ENCODE measurements at regions not wholly inside any gene's neighbourhood (a gene's known extent, or its start where the extent isn't known, plus 50 kb on each side); places are given as distances from the start of the nearest gene placed in this dataset.

DNA sequence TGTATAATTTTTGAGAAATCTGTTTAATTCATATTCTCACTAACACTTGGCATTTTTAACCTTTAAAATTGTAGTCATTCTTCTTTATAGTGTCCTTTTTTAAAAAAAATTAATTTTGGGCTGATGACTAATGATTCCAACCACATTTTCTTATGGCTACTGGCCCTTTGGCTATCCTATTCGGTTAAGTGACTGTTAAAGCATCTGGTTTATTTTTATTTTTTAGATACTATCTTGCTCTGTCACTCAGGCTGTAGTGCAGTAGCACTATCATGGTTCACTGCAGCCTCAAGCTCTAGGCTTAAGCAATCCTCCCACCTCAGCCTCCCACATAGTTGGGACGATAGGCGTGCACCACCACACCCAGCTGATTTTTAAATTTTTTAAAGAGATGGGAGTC, 723.2 kb upstream of the CXADR start:
- DNase-seq (ENCODE audit: low spot score), result no peak
- Mint-ChIP-seq H3K9me3 (peaks cover 35% of the 10 kb centered on the region), H3K4me3 (no peak overlapping the region)

DNA sequence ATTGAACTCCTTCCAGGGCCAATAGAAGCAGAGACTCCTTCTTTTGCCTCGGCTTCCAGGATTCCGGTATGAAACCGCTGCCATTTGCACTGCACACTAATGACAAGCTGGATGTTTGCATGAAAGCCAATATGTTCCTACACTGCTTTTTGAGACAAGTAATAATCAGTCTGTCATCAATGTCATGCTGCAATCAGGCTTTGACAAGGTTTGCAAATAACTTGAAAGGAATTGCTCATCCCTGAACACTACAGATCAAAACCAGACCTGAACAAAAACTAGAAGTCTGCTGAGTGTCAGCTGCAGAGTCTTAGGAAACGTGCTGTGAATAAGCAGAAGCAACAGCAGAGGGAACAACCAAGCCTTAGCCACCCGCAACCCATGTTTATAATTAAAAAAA, 720.7 kb upstream of the CXADR start:
- Mint-ChIP-seq H3K27ac (no peak overlapping the region), H3K27me3 (ENCODE audit: low read depth) (no peaks in the 10 kb centered on the region), H3K4me1 (ENCODE audit: low read depth) (no peaks in the 10 kb centered on the region), H3K4me3 (no peak overlapping the region), H3K9me3 (peaks cover 24% of the 10 kb centered on the region), H3K36me3 (ENCODE audit: low read depth) (no peaks in the 10 kb centered on the region)
- DNase-seq (ENCODE audit: low spot score), result no peak

More for the DNA sequence above, 723.2 kb upstream of the CXADR start:
- Mint-ChIP-seq H3K27me3 (ENCODE audit: low read depth) (no peaks in the 10 kb centered on the region), H3K27ac (no peak overlapping the region), H3K36me3 (ENCODE audit: low read depth) (no peaks in the 10 kb centered on the region), H3K4me1 (ENCODE audit: low read depth) (no peaks in the 10 kb centered on the region)

DNA sequence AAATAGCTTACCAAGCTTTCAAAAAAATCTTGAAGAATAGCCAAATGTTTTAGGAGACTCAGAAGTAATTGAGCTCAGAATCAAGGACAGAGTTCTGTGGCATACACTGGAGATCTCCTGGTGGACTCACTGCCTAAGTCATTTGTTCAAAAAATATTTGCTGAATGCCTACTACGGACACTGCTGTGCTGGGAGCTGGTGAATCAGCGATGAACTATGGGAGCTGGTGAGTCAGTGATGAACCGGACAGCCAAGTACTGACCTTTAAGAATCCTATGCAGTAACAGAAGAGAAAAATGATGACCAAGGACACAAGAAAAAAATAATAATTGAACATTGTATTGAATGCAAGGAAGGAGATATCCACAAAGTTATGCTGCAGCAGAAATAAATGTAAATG, 717.9 kb upstream of the CXADR start:
- DNase-seq (ENCODE audit: low spot score), result no peak
- no peaks in the 10 kb centered on the region for H3K36me3 Mint-ChIP-seq (ENCODE audit: low read depth)
- peaks cover 23% of the 10 kb centered on the region for H3K9me3 Mint-ChIP-seq
- H3K4me1 Mint-ChIP-seq (ENCODE audit: low read depth), result no peaks in the 10 kb centered on the region
- no peak overlapping the region for H3K4me3 Mint-ChIP-seq
- no peak overlapping the region for H3K27ac Mint-ChIP-seq
- H3K27me3 Mint-ChIP-seq (ENCODE audit: low read depth), result no peaks in the 10 kb centered on the region

DNA sequence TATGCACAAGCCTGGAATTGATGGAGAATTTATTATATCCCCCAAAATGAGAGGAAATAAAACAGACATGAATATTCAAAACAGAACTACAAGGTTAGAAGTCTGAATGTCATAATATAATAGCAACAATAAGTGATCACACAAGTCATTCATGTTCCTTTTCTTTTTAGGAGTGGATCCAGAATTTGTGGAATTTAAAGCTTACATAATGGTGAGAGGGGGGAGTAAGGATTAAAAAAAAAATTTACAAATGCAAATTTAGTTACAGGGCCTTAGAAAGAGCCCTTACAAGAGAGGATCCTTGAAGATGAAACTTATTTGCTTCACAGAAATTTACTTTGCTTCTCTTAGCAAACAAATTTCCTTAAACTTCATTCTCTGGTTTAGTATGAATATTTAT, 716.1 kb upstream of the CXADR start:
- H3K9me3 Mint-ChIP-seq, result peaks cover 36% of the 10 kb centered on the region
- no peak overlapping the region for H3K27ac Mint-ChIP-seq
- no peak for DNase-seq (ENCODE audit: low spot score)
- H3K27me3 Mint-ChIP-seq (ENCODE audit: low read depth), result no peaks in the 10 kb centered on the region
- H3K36me3 Mint-ChIP-seq (ENCODE audit: low read depth), result no peaks in the 10 kb centered on the region
- H3K4me1 Mint-ChIP-seq (ENCODE audit: low read depth), result no peaks in the 10 kb centered on the region
- no peak overlapping the region for H3K4me3 Mint-ChIP-seq

DNA sequence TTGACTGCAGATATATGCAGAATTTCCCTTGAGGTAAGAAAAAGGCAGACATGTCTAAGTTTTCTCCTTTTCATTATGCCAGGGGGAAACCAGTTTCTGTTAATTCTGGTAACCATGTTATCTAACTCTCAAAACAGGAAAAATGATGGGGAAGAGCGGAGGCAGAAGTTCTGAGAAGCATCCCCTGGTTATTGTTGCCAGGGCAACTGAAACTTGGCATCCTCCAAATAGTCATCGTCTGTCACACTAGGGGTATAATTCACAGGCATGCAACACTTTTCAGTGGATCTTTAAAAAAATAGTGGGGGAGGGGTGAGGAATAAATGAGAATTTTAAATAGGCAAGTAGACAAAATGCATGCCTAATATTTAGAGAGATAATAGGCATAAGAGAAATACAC, 715.3 kb upstream of the CXADR start:
- no peak overlapping the region for H3K27ac Mint-ChIP-seq
- H3K4me1 Mint-ChIP-seq (ENCODE audit: low read depth), result no peaks in the 10 kb centered on the region
- no peaks in the 10 kb centered on the region for H3K27me3 Mint-ChIP-seq (ENCODE audit: low read depth)
- peaks cover 42% of the 10 kb centered on the region for H3K9me3 Mint-ChIP-seq
- H3K4me3 Mint-ChIP-seq, result no peak overlapping the region
- no peaks in the 10 kb centered on the region for H3K36me3 Mint-ChIP-seq (ENCODE audit: low read depth)
- no peak for DNase-seq (ENCODE audit: low spot score)

DNA sequence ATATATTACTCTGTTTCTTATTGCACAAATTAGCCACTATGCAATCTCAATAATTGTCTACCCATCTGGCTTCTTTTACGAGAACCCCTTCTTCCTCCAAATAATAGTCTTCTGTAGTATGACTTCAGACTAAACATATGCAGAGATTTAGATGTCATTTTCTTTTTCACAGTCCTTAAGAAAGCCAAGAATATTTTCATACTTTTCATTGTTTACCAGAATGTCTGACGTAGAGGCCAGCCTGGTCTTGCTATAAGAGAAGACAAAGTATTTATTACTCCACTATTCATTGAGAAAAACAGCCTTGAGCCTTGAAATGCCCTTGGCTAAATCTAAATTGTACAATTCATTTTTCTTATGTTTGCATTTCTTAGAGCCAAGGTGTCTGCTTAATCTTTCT, 714.9 kb upstream of the CXADR start:
- H3K27ac Mint-ChIP-seq, result no peak overlapping the region
- H3K36me3 Mint-ChIP-seq (ENCODE audit: low read depth), result no peaks in the 10 kb centered on the region
- DNase-seq (ENCODE audit: low spot score), result no peak
- no peak overlapping the region for H3K4me3 Mint-ChIP-seq
- H3K4me1 Mint-ChIP-seq (ENCODE audit: low read depth), result no peaks in the 10 kb centered on the region
- peaks cover 39% of the 10 kb centered on the region for H3K9me3 Mint-ChIP-seq
- no peaks in the 10 kb centered on the region for H3K27me3 Mint-ChIP-seq (ENCODE audit: low read depth)

DNA sequence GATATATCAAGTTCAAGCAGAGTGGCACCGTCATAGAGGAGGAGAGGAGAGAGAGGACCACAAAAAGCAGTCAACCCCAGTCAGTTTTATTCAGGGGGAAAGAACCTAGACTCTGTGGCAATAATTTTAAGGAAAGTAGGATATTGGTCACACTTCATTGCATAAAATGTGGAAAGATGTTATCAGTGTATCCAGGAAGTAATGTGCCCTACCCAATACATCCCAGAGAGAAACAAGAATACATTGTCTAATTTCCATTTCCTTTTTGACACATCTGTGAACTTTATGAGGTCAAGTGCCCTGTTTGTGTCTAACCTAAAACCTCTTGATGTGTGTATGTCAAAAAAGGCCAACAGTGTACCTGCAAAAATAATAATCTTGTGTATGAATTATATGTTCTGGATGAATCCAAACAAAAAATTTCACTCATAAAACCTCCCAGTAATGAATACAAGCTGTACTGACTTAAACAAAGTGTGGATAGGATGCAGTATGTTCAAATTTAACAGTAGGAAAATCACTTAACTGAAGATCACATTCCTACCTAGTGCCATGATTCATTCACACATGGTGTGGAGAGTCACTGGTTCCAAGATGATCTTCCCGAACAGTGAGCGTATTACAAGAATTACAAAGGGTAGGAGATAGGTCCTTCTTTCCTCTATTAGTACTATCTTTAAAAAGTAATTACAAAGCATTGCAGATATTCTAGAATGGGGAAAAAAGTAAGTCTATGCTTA, 712.1 kb upstream of the CXADR start:
- Mint-ChIP-seq H3K27ac (no peak overlapping the region), H3K27me3 (ENCODE audit: low read depth) (no peaks in the 10 kb centered on the region)

DNA sequence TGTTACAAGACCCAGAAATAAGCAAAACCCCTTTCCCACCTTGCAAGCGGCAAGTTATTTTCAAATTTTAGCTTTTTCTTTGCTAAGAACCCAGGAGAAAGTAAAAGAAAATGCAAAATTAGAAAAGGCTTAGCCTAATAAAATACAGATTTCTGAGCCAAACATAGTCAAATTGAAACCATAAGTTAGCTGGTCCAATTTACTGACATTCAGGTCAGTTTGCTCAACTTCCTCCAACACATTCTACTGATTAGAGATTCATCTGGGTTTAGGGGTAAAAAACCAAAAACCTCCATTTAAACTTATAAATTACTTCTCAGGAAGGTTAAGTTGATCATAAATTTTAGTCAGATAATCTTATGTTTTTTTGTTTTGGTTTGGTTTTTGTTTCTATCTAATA, 701.8 kb upstream of the CXADR start:
- no peak overlapping the region for H3K27ac Mint-ChIP-seq
- DNase-seq (ENCODE audit: low spot score), result no peak
- no peaks in the 10 kb centered on the region for H3K36me3 Mint-ChIP-seq (ENCODE audit: low read depth)
- H3K4me1 Mint-ChIP-seq (ENCODE audit: low read depth), result no peaks in the 10 kb centered on the region
- peaks cover 37% of the 10 kb centered on the region for H3K9me3 Mint-ChIP-seq
- H3K4me3 Mint-ChIP-seq, result no peak overlapping the region
- H3K27me3 Mint-ChIP-seq (ENCODE audit: low read depth), result no peaks in the 10 kb centered on the region

More for the DNA sequence above, 712.1 kb upstream of the CXADR start:
- DNase-seq (ENCODE audit: low spot score), result no peak
- Mint-ChIP-seq H3K36me3 (ENCODE audit: low read depth) (no peaks in the 10 kb centered on the region), H3K4me3 (no peak overlapping the region), H3K9me3 (peaks cover 48% of the 10 kb centered on the region), H3K4me1 (ENCODE audit: low read depth) (no peaks in the 10 kb centered on the region)

DNA sequence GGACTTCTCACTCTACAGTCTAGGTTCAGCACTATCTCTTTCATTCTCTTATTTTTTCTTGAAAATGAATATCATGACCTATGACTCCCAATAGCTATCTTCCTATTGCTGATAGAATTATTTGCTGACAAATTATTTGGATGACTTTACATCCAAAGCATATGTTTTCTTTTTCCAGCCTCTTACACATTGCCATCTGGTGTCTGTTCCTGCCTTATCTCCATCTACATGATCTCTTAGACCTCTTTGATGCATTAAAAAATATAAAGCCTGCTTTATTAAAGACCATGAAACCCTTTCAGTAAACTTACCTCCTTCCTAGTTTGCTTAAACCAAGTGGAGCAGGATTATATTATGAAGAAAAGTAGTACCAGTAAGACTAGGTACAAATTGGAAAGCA, 700.9 kb upstream of the CXADR start:
- H3K36me3 Mint-ChIP-seq (ENCODE audit: low read depth), result no peaks in the 10 kb centered on the region
- H3K4me1 Mint-ChIP-seq (ENCODE audit: low read depth), result no peaks in the 10 kb centered on the region
- H3K9me3 Mint-ChIP-seq, result peaks cover 43% of the 10 kb centered on the region
- no peak overlapping the region for H3K27ac Mint-ChIP-seq
- H3K27me3 Mint-ChIP-seq (ENCODE audit: low read depth), result no peaks in the 10 kb centered on the region
- no peak overlapping the region for H3K4me3 Mint-ChIP-seq
- DNase-seq (ENCODE audit: low spot score), result no peak

DNA sequence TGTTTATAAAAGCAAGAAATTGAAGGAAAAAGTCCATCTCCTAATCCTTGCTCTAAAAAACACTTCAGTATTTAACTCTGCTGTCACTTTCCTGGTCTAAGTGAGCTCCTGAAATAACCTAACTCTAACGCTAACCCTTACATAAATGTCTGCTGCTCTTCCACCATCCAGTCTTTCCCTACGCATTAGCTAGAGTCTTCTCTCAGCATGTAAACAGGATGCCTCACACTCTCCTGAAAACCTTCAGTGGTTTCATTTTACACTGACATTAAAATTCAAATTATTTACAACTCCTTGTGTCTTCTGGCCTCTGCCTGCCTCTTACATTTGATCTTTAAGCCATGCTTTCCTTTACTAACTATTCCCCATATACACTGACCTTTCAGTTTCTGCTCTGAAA, 697.6 kb upstream of the CXADR start:
- no peak overlapping the region for H3K4me3 Mint-ChIP-seq
- no peaks in the 10 kb centered on the region for H3K4me1 Mint-ChIP-seq (ENCODE audit: low read depth)
- H3K9me3 Mint-ChIP-seq, result peaks cover 47% of the 10 kb centered on the region
- H3K27ac Mint-ChIP-seq, result no peak overlapping the region
- DNase-seq (ENCODE audit: low spot score), result no peak
- H3K27me3 Mint-ChIP-seq (ENCODE audit: low read depth), result no peaks in the 10 kb centered on the region
- no peaks in the 10 kb centered on the region for H3K36me3 Mint-ChIP-seq (ENCODE audit: low read depth)

DNA sequence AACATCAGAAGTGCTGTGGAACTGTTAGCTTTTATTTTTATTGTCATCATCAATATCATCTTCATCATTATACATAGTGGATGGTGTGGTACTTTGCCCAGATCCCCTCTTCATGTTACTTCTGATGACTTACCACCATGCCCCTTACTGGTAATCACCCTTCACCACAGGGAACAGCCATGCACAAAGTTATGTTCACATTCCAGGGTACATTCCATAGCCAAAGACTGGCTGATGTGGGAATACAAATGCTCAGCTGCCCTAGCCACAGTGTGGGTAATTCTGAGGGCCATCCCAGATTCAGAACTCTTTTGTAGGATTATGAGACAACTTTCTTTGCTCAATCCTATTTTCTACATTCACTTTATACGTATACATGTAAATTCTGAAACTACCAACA, 691.3 kb upstream of the CXADR start:
- Mint-ChIP-seq H3K27me3 (ENCODE audit: low read depth) (no peaks in the 10 kb centered on the region), H3K36me3 (ENCODE audit: low read depth) (no peaks in the 10 kb centered on the region), H3K4me1 (ENCODE audit: low read depth) (no peaks in the 10 kb centered on the region), H3K4me3 (no peak overlapping the region), H3K27ac (no peak overlapping the region), H3K9me3 (peaks cover 60% of the 10 kb centered on the region)
- DNase-seq (ENCODE audit: low spot score), result no peak

DNA sequence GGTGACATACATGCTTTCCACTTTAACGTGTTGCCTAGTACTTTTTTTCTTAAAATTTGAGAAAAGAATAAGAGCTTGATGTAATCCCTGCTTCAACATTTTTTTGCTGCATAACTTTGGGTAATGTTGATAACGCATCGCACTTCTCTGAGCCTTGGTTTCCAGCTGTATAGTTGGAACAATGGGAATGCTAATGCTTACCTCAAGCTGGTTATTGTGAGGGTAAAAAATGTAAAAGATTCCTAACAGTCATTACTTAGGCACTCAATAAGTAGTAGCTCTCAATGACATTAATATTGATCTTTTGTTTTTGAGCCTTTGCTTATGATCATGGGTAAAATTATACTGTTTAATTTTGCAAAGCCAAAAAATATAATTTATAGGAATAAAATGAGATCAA, 683.3 kb upstream of the CXADR start:
- Mint-ChIP-seq H3K9me3 (peaks cover 38% of the 10 kb centered on the region), H3K36me3 (ENCODE audit: low read depth) (no peaks in the 10 kb centered on the region), H3K4me3 (no peak overlapping the region), H3K27me3 (ENCODE audit: low read depth) (no peaks in the 10 kb centered on the region), H3K27ac (no peak overlapping the region), H3K4me1 (ENCODE audit: low read depth) (no peaks in the 10 kb centered on the region)
- DNase-seq (ENCODE audit: low spot score), result no peak

DNA sequence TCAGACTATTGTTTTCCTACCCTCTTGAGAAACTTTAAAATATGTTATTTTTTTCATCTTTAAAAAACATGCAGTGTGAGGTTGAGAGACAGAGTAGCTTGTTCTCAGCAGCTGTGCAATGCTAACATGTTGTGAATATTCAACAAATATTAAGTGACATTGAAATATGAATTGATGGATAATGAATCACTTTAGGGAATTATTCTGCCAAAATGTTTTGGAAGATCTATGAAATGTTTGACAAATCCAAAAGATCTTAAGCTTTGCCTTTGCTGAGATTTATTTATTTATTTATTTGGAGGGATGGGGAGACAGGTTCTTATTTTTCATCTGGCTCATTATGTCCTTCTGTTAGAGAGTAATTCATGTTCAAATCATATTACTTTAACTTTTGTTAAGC, 680.1 kb upstream of the CXADR start:
- Mint-ChIP-seq H3K4me1 (ENCODE audit: low read depth) (no peaks in the 10 kb centered on the region), H3K36me3 (ENCODE audit: low read depth) (no peaks in the 10 kb centered on the region), H3K9me3 (peaks cover 23% of the 10 kb centered on the region), H3K27me3 (ENCODE audit: low read depth) (no peaks in the 10 kb centered on the region), H3K4me3 (no peak overlapping the region), H3K27ac (no peak overlapping the region)
- DNase-seq (ENCODE audit: low spot score), result no peak

DNA sequence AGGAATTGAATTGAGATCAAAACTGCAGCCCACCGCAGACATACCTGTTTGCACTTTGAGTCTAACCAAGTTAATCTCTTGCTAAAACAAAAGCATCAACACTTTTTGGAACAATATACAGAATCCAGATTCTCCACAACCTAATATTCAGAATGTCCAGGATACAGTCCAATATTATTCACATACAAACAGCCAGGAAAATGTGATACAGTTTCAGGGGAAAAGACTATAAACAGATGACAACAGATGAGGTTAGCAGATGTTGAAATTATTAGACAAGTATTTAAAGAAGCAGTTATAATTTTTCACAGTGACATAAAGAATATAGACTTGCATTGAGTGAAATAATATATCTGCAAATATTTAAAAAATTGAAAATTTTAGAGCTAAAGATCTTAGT, 678.1 kb upstream of the CXADR start:
- Mint-ChIP-seq H3K36me3 (ENCODE audit: low read depth) (no peaks in the 10 kb centered on the region), H3K27ac (no peak overlapping the region), H3K27me3 (ENCODE audit: low read depth) (no peaks in the 10 kb centered on the region), H3K9me3 (peaks cover 20% of the 10 kb centered on the region), H3K4me1 (ENCODE audit: low read depth) (no peaks in the 10 kb centered on the region), H3K4me3 (no peak overlapping the region)
- DNase-seq (ENCODE audit: low spot score), result no peak

DNA sequence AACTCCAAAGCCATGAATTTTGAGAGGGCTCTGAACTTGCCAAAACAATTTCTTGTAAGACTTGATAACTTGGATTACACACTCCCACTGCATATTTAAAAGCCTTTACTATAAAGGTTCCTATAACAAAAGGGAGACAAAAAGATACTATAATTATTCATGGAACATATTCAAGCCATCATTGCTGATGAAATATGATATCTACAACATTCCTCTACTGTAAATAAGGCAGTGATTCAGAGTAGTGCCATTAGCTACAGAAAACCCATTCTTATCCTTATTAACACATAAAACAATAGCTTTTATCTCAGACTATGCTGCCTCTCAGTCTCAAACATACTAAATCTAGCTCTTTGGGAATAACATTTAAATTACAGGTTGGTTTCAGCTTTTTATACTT, 675.5 kb upstream of the CXADR start:
- DNase-seq (ENCODE audit: low spot score), result no peak
- H3K9me3 Mint-ChIP-seq, result peaks cover 15% of the 10 kb centered on the region

More for the DNA sequence above, 675.5 kb upstream of the CXADR start:
- no peaks in the 10 kb centered on the region for H3K4me1 Mint-ChIP-seq (ENCODE audit: low read depth)
- no peak overlapping the region for H3K27ac Mint-ChIP-seq
- no peaks in the 10 kb centered on the region for H3K36me3 Mint-ChIP-seq (ENCODE audit: low read depth)
- H3K4me3 Mint-ChIP-seq, result no peak overlapping the region
- no peaks in the 10 kb centered on the region for H3K27me3 Mint-ChIP-seq (ENCODE audit: low read depth)
